B cell (primary cell): ENCODE measurements at regions not wholly inside any gene's neighbourhood (a gene's known extent, or its start where the extent isn't known, plus 50 kb on each side); places are given as distances from the start of the nearest gene placed in this dataset.

Experiments
- ATAC-seq: fragments of 200-7000 bp; cut with Tn5 transposase; one replicate; pipeline ENCODE4 v1.10.0; 2021; ENCODE audit warnings: low read depth, mild to moderate bottlenecking, moderate number of reproducible peaks, moderate library complexity
- CTCF ChIA-PET: fragments of 350-600 bp; sonication (Branson Sonifier 250); formaldehyde crosslinking; loops from one replicate; lab custom pipeline; 2021; ENCODE audit warnings: antibody characterized with exemption, inconsistent platforms; lab: Charles Lee
- POLR2A ChIA-PET: fragments of 350-600 bp; sonication (Branson Sonifier 250); formaldehyde crosslinking; loops from one replicate; lab custom pipeline; 2021; ENCODE audit warnings: antibody characterized with exemption; lab: Charles Lee
- DNase-seq: peaks from one replicate; pipeline ENCODE4 v3.0.0; 2013
- H2AFZ ChIP-seq: 2 replicates; pipeline ENCODE4 v1.6.1; 2012; ENCODE audit warnings: mild to moderate bottlenecking, low read depth, low read length; ENCODE audit not compliant: insufficient read depth, poor library complexity, severe bottlenecking
- H3K27ac ChIP-seq, 2 donors: 1 replicate in 1 of 2; 2 replicates in 1 of 2; pipeline ENCODE4 v1.5.1; 2012 to 2013; ENCODE audit warnings: low read length in 2 of 2, mild to moderate bottlenecking in 2 of 2, moderate library complexity in 1 of 2
- H3K27me3 ChIP-seq, 4 experiments: fragments of 200-600 bp in 1 of 4; sonication (generic) in 1 of 4; replicated peaks in 1 of 4; 1 replicate in 2 of 4; 2 replicates in 2 of 4; pipeline versions ENCODE4 v1.6.1 to v1.7.0; 2013 to 2016; ENCODE audit warnings: low read length in 3 of 4, mild to moderate bottlenecking in 2 of 4, mixed read lengths in 1 of 4, moderate library complexity in 1 of 4; ENCODE audit not compliant: insufficient read depth in 4 of 4, control insufficient read depth in 3 of 4; ENCODE audit errors: control extremely low read depth in 1 of 4
- H3K36me3 ChIP-seq, 2 experiments: replicated peaks in 1 of 2; 1 replicate in 1 of 2; 2 replicates in 1 of 2; pipeline versions ENCODE4 v1.6.1 to v1.7.1; 2013; ENCODE audit warnings: low read length in 1 of 2; ENCODE audit not compliant: insufficient read depth in 2 of 2, control insufficient read depth in 1 of 2; ENCODE audit errors: control extremely low read depth in 1 of 2, extremely low read depth in 1 of 2
- H3K4me1 ChIP-seq, 2 donors: fragments of 200-600 bp in 1 of 2; sonication (generic) in 1 of 2; 1 replicate in 1 of 2; 2 replicates in 1 of 2; pipeline versions ENCODE4 v1.5.1 to v1.6.1; 2013 to 2017; ENCODE audit warnings: low read length in 2 of 2; ENCODE audit not compliant: control insufficient read depth in 2 of 2, insufficient read depth in 2 of 2
- H3K4me2 ChIP-seq: replicated peaks from 2 replicates; pipeline ENCODE3; 2012; ENCODE audit warnings: mild to moderate bottlenecking, low read depth, low read length; ENCODE audit not compliant: poor library complexity, severe bottlenecking
- H3K4me3 ChIP-seq, 5 experiments: fragments of 200-600 bp in 1 of 5; sonication (generic) in 1 of 5; 1 replicate in 3 of 5; 2 replicates in 2 of 5; pipeline versions ENCODE4 v1.5.1 to v1.7.0; 2011 to 2016; ENCODE audit warnings: low read length in 4 of 5, mild to moderate bottlenecking in 4 of 5, low read depth in 2 of 5, control low read depth in 1 of 5, moderate library complexity in 1 of 5; ENCODE audit not compliant: insufficient read depth in 1 of 5; ENCODE audit errors: control extremely low read depth in 1 of 5, extremely low read depth in 1 of 5
- H3K79me2 ChIP-seq: fragments of 200-600 bp; sonication (generic); one replicate; pipeline ENCODE4 v1.6.0; 2016; ENCODE audit warnings: low read length; ENCODE audit not compliant: control insufficient read depth, insufficient read depth
- H3K9ac ChIP-seq: fragments of 200-600 bp; sonication (generic); 2 replicates; pipeline ENCODE4 v1.6.1; 2017; ENCODE audit warnings: mild to moderate bottlenecking, low read length, moderate library complexity
- H3K9me3 ChIP-seq, 3 donors: one replicate each; pipeline versions ENCODE4 v1.6.1 to v1.7.1; 2013; ENCODE audit warnings: low read length in 2 of 3; ENCODE audit not compliant: control insufficient read depth in 2 of 3, insufficient read depth in 1 of 3; ENCODE audit errors: control extremely low read depth in 1 of 3
- H4K20me1 ChIP-seq: 2 replicates; pipeline ENCODE4 v1.6.0; 2012; ENCODE audit warnings: mild to moderate bottlenecking, low read length; ENCODE audit not compliant: insufficient read depth, control insufficient read depth, poor library complexity, severe bottlenecking
- H3K27ac Mint-ChIP-seq: one replicate; pipeline ENCODE4 v1.8.0; 2021; ENCODE audit warnings: mixed read lengths
- H3K27me3 Mint-ChIP-seq: one replicate; pipeline ENCODE4 v1.8.0; 2021; ENCODE audit warnings: mixed read lengths
- H3K4me1 Mint-ChIP-seq: one replicate; pipeline ENCODE4 v1.8.0; 2021; ENCODE audit warnings: mixed read lengths
- H3K4me3 Mint-ChIP-seq: one replicate; pipeline ENCODE4 v1.8.0; 2021; ENCODE audit warnings: mixed read lengths
- H3K9me3 Mint-ChIP-seq: one replicate; pipeline ENCODE4 v1.8.0; 2022; ENCODE audit warnings: mixed read lengths; ENCODE audit not compliant: insufficient read depth
- EZH2 ChIP-seq: IDR thresholded peaks from 2 replicates; pipeline ENCODE4 v1.6.1; 2012; ENCODE audit warnings: borderline replicate concordance, low read depth, mild to moderate bottlenecking, moderate library complexity, low read length; ENCODE audit not compliant: insufficient read depth, poor library complexity, severe bottlenecking
- WGBS: methylation state at CpG from one replicate; pipeline ENCODE4 v1.1.5; 2013; ENCODE audit warnings: missing lambda C conversion rate; ENCODE audit not compliant: insufficient coverage; 5-methylcytosine and 5-hydroxymethylcytosine counted together
- intact Hi-C: fragments of 100-400 bp; cut with micrococcal nuclease; formaldehyde crosslinking; loops from one replicate; pipeline ENCODE4 v1.10.0; 2022
- TF ChIP-seq, protein P1 (sequence below): fragments of 200-600 bp; IDR thresholded peaks from one replicate; pipeline ENCODE4 v1.8.0; 2022; ENCODE audit warnings: antibody characterized with exemption, mild to moderate bottlenecking

- CTCF ChIA-PET, result no interaction called here
- POLR2A ChIA-PET, result no interaction called here
Observed at GRCh38 chr16:26816266-26816665, 250.5 kb upstream of the C16orf82 start.

GRCh38 chr16:26816885-26817571, 249.7 kb upstream of the C16orf82 start:
- CTCF ChIA-PET, result no interaction called here
- H3K9me3 Mint-ChIP-seq, result no peaks in the 10 kb centered on the region
- no peaks in the 10 kb centered on the region for H3K4me1 Mint-ChIP-seq
- Histone ChIP-seq H3K79me2 (no peaks in the 10 kb centered on the region), H3K9me3 (no peaks in the 10 kb centered on the region), H3K27me3 (peaks cover 0 to 5% (median 1%) of the 10 kb centered on the region in 4 experiments), H2AFZ (no peak overlapping the region), H4K20me1 (no peaks in the 10 kb centered on the region), H3K9ac (no peak overlapping the region), H3K4me1 (no peaks in the 10 kb centered on the region), H3K36me3 (no peaks in the 10 kb centered on the region), H3K27ac (no peak overlapping the region), H3K4me3 (no peak overlapping the region), H3K4me2 (no peak overlapping the region)
- POLR2A ChIA-PET, result no interaction called here
- intact Hi-C loops, result no loop called here
- no peak for DNase-seq
- no peak overlapping the region for H3K27ac Mint-ChIP-seq
- TF ChIP-seq, protein P1, sequence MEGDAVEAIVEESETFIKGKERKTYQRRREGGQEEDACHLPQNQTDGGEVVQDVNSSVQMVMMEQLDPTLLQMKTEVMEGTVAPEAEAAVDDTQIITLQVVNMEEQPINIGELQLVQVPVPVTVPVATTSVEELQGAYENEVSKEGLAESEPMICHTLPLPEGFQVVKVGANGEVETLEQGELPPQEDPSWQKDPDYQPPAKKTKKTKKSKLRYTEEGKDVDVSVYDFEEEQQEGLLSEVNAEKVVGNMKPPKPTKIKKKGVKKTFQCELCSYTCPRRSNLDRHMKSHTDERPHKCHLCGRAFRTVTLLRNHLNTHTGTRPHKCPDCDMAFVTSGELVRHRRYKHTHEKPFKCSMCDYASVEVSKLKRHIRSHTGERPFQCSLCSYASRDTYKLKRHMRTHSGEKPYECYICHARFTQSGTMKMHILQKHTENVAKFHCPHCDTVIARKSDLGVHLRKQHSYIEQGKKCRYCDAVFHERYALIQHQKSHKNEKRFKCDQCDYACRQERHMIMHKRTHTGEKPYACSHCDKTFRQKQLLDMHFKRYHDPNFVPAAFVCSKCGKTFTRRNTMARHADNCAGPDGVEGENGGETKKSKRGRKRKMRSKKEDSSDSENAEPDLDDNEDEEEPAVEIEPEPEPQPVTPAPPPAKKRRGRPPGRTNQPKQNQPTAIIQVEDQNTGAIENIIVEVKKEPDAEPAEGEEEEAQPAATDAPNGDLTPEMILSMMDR, result no peak
- TF ChIP-seq EZH2, result no peak
- H3K4me3 Mint-ChIP-seq, result no peak overlapping the region
- WGBS, result 85% methylated on average over 20 of the region's 21 CpGs
- peaks cover 4% of the 10 kb centered on the region for H3K27me3 Mint-ChIP-seq
- no peak for ATAC-seq

More at GRCh38 chr16:26816266-26816665, 250.5 kb upstream of the C16orf82 start:
- Histone ChIP-seq H2AFZ (no peak overlapping the region), H3K4me2 (no peak overlapping the region), H3K4me3 (no peak overlapping the region), H3K79me2 (no peaks in the 10 kb centered on the region), H3K4me1 (no peaks in the 10 kb centered on the region), H3K27ac (no peak overlapping the region), H3K27me3 (peaks cover 0 to 5% (median 1%) of the 10 kb centered on the region in 4 experiments), H3K9me3 (no peaks in the 10 kb centered on the region), H3K36me3 (no peaks in the 10 kb centered on the region), H3K9ac (no peak overlapping the region), H4K20me1 (no peaks in the 10 kb centered on the region)
- no peaks in the 10 kb centered on the region for H3K9me3 Mint-ChIP-seq
- no peak for TF ChIP-seq EZH2
- TF ChIP-seq, protein P1, result no peak
- H3K4me1 Mint-ChIP-seq, result no peaks in the 10 kb centered on the region
- no peak for ATAC-seq
- H3K4me3 Mint-ChIP-seq, result no peak overlapping the region
- intact Hi-C loops, result no loop called here
- no peak for DNase-seq
- H3K27ac Mint-ChIP-seq, result no peak overlapping the region
- WGBS, result 68% methylated on average over 7 of the region's 7 CpGs
- H3K27me3 Mint-ChIP-seq, result peaks cover 4% of the 10 kb centered on the region
